IMR-90 (cell line): ENCODE measurements at regions not wholly inside any gene's neighbourhood (a gene's known extent, or its start where the extent isn't known, plus 50 kb on each side); places are given as distances from the start of the nearest gene placed in this dataset.

Source experiments
- ATAC-seq: fragments of 200-7000 bp; cut with Tn5 transposase; 2 replicates; pipeline ENCODE4 v1.9.1; 2020; ENCODE audit warnings: low read depth, mild to moderate bottlenecking, moderate library complexity
- BruUV-seq: library from RNA; stranded (reverse); fragments of 400-500 nt; replicated peaks from 2 replicates; lab custom pipeline; 2021; lab: Mats Ljungman, UMichigan
- CTCF ChIA-PET: fragments of 300-600 bp; formaldehyde crosslinking; extraction: SDS; loops from one replicate; lab custom pipeline; 2021; ENCODE audit warnings: antibody characterized with exemption; lab: Yijun Ruan, JAX
- POLR2A ChIA-PET: fragments of 300-600 bp; sonication (Branson Sonifier 250); formaldehyde crosslinking; loops from one replicate; lab custom pipeline; 2022; ENCODE audit warnings: antibody characterized with exemption; ENCODE audit not compliant: unreplicated experiment; lab: Charles Lee
- DNase-seq: peaks from one replicate; pipeline ENCODE4 v3.0.0; 2013
- H2AFZ ChIP-seq: replicated peaks from 2 replicates; pipeline ENCODE3; 2013; ENCODE audit warnings: low read length, mild to moderate bottlenecking; ENCODE audit not compliant: poor library complexity
- H2AK5ac ChIP-seq: 2 replicates; pipeline ENCODE4 v1.6.1; 2013; ENCODE audit warnings: low read depth, low read length, inconsistent platforms
- H2AK9ac ChIP-seq: replicated peaks from 2 replicates; pipeline ENCODE3; 2013; ENCODE audit warnings: mild to moderate bottlenecking, low read depth, low read length, moderate library complexity; ENCODE audit not compliant: poor library complexity
- H2BK120ac ChIP-seq: 2 replicates; pipeline ENCODE4 v1.6.1; 2013; ENCODE audit warnings: low read depth, low read length, inconsistent platforms
- H2BK15ac ChIP-seq: 3 replicates; pipeline ENCODE4 v1.6.1; 2013; ENCODE audit warnings: low read depth, low read length, inconsistent platforms
- H2BK20ac ChIP-seq: 2 replicates; pipeline ENCODE4 v1.6.1; 2013; ENCODE audit warnings: low read depth, mild to moderate bottlenecking, inconsistent platforms, low read length, moderate library complexity
- H2BK5ac ChIP-seq: 2 replicates; pipeline ENCODE4 v1.6.1; 2013; ENCODE audit warnings: mild to moderate bottlenecking, low read depth, low read length, inconsistent platforms; ENCODE audit not compliant: poor library complexity, severe bottlenecking
- H3K14ac ChIP-seq: replicated peaks from 2 replicates; pipeline ENCODE4 v1.6.1; 2013; ENCODE audit warnings: low read depth, low read length, inconsistent platforms
- H3K18ac ChIP-seq: 2 replicates; pipeline ENCODE4 v1.6.1; 2013; ENCODE audit warnings: low read depth, low read length, control low read depth
- H3K23ac ChIP-seq: 2 replicates; pipeline ENCODE4 v1.6.1; 2013; ENCODE audit warnings: low read depth, low read length, inconsistent platforms
- H3K27ac ChIP-seq: 2 replicates; pipeline ENCODE4 v1.5.1; 2013; ENCODE audit warnings: mild to moderate bottlenecking, control low read depth, low read length; ENCODE audit not compliant: insufficient read depth
- H3K27me3 ChIP-seq: 2 replicates; pipeline ENCODE4 v1.6.1; 2013; ENCODE audit warnings: low read length; ENCODE audit not compliant: control insufficient read depth, insufficient read depth
- H3K36me3 ChIP-seq: 2 replicates; pipeline ENCODE4 v1.6.1; 2013; ENCODE audit warnings: low read length, mixed read lengths; ENCODE audit not compliant: control insufficient read depth, insufficient read depth
- H3K4ac ChIP-seq: 2 replicates; pipeline ENCODE4 v1.6.1; 2013; ENCODE audit warnings: low read depth, low read length, inconsistent platforms
- H3K4me1 ChIP-seq: 2 replicates; pipeline ENCODE4 v1.6.1; 2013; ENCODE audit warnings: low read length, mixed read lengths; ENCODE audit not compliant: control insufficient read depth, insufficient read depth
- H3K4me2 ChIP-seq: 2 replicates; pipeline ENCODE4 v1.6.1; 2013; ENCODE audit warnings: low read depth, mild to moderate bottlenecking, control low read depth, low read length, moderate library complexity
- H3K4me3 ChIP-seq: 2 replicates; pipeline ENCODE4 v1.5.1; 2013; ENCODE audit warnings: low read depth, mild to moderate bottlenecking, control low read depth, low read length, moderate library complexity; ENCODE audit not compliant: insufficient read depth
- H3K56ac ChIP-seq: 2 replicates; pipeline ENCODE4 v1.6.1; 2013; ENCODE audit warnings: low read length, inconsistent platforms; ENCODE audit not compliant: insufficient read depth; ENCODE audit errors: extremely low read depth
- H3K79me1 ChIP-seq, 2 experiments: 2 replicates each; pipeline ENCODE4 v1.6.1; 2013; ENCODE audit warnings: low read length in 2 of 2, inconsistent platforms in 1 of 2, low read depth in 1 of 2
- H3K9ac ChIP-seq: 2 replicates; pipeline ENCODE4 v1.6.1; 2013; ENCODE audit warnings: low read depth, low read length, control low read depth
- H3K9me1 ChIP-seq: 2 replicates; pipeline ENCODE4 v1.6.1; 2013; ENCODE audit warnings: low read length, inconsistent platforms; ENCODE audit not compliant: insufficient read depth
- H3K9me3 ChIP-seq: 2 replicates; pipeline ENCODE4 v1.6.1; 2013; ENCODE audit warnings: low read length; ENCODE audit not compliant: control insufficient read depth, insufficient read depth
- H4K20me1 ChIP-seq: 2 replicates; pipeline ENCODE4 v1.6.1; 2013; ENCODE audit warnings: low read length, inconsistent platforms; ENCODE audit not compliant: insufficient read depth
- H4K5ac ChIP-seq: 2 replicates; pipeline ENCODE4 v1.6.1; 2013; ENCODE audit warnings: mild to moderate bottlenecking, low read depth, low read length, control low read depth
- H4K8ac ChIP-seq, 2 experiments: 2 replicates each; pipeline ENCODE4 v1.6.1; 2013; ENCODE audit warnings: low read depth in 2 of 2, low read length in 2 of 2, control low read depth in 1 of 2, inconsistent platforms in 1 of 2
- H4K91ac ChIP-seq: 2 replicates; pipeline ENCODE4 v1.6.1; 2013; ENCODE audit warnings: low read depth, low read length, inconsistent platforms; ENCODE audit not compliant: insufficient read depth
- BHLHE40 ChIP-seq: fragments of 150-350 bp; IDR thresholded peaks from 2 replicates; pipeline ENCODE4 v1.6.1; 2016; ENCODE audit warnings: mild to moderate bottlenecking, low read depth, low read length
- CEBPB ChIP-seq: IDR thresholded peaks from 2 replicates; pipeline ENCODE4 v1.6.1; 2012; ENCODE audit warnings: low read depth, low read length, improper control_type of control experiment
- CHD1 ChIP-seq: IDR thresholded peaks from 2 replicates; pipeline ENCODE4 v1.6.1; 2012; ENCODE audit warnings: low read depth, low read length, improper control_type of control experiment
- FOS ChIP-seq: fragments of 150-350 bp; IDR thresholded peaks from 2 replicates; pipeline ENCODE4 v1.6.1; 2016; ENCODE audit warnings: low read depth, low read length
- MAFK ChIP-seq: IDR thresholded peaks from 2 replicates; pipeline ENCODE4 v1.6.1; 2012; ENCODE audit warnings: low read depth, low read length, improper control_type of control experiment
- MAZ ChIP-seq: IDR thresholded peaks from 2 replicates; pipeline ENCODE4 v1.6.1; 2012; ENCODE audit warnings: low read depth, mild to moderate bottlenecking, low read length, improper control_type of control experiment, moderate library complexity, borderline replicate concordance
- MXI1 ChIP-seq: IDR thresholded peaks from 2 replicates; pipeline ENCODE4 v1.6.1; 2012; ENCODE audit warnings: low read depth, mild to moderate bottlenecking, low read length, moderate library complexity, borderline replicate concordance
- NFE2L2 ChIP-seq: fragments of 150-350 bp; IDR thresholded peaks from 2 replicates; pipeline ENCODE4 v1.6.1; 2016; ENCODE audit warnings: low read depth, mild to moderate bottlenecking, low read length
- POLR2A ChIP-seq: IDR thresholded peaks from 2 replicates; pipeline ENCODE4 v1.6.1; 2012; ENCODE audit warnings: mild to moderate bottlenecking, low read depth, low read length
- SMC3 ChIP-seq: fragments of 150-350 bp; IDR thresholded peaks from 2 replicates; pipeline ENCODE4 v1.6.1; 2016; ENCODE audit warnings: low read depth, mild to moderate bottlenecking, antibody characterized with exemption, low read length, moderate library complexity
- WGBS, 2 experiments: methylation state at CpG; one replicate each; pipeline versions ENCODE4 v1.1.5 to v1.1.7; 2013; ENCODE audit warnings: missing lambda C conversion rate in 2 of 2; ENCODE audit not compliant: insufficient read length in 1 of 2; ENCODE audit errors: extremely low coverage in 2 of 2; 5-methylcytosine and 5-hydroxymethylcytosine counted together
- dilution Hi-C: fragments of 300-500 bp; cut with HindIII; formaldehyde crosslinking; loops from one replicate; pipeline ENCODE4 v1.14.3; 2018; ENCODE audit warnings: low sequenced_read_pairs; ENCODE audit not compliant: unreplicated experiment
- in situ Hi-C: fragments of 300-500 bp; cut with MboI; formaldehyde crosslinking; loops from 3 replicates; pipeline ENCODE4 v1.14.3; 2019; ENCODE audit warnings: low sequenced_read_pairs, inconsistent platforms, mixed read lengths
- intact Hi-C: fragments of 100-400 bp; cut with micrococcal nuclease; formaldehyde crosslinking; loops from 2 replicates; pipeline ENCODE4 v1.10.0; 2022
- TF ChIP-seq, protein P1 (sequence below): conservative IDR thresholded peaks from 2 replicates; pipeline ENCODE4 v1.5.1; 2012; ENCODE audit warnings: mild to moderate bottlenecking, low read depth, low read length, improper control_type of control experiment
- TF ChIP-seq, protein P2 (sequence below): fragments of 150-350 bp; IDR thresholded peaks from 2 replicates; pipeline ENCODE4 v1.6.1; 2016; ENCODE audit warnings: low read depth, mild to moderate bottlenecking, low read length, moderate library complexity, borderline replicate concordance
- TF ChIP-seq, protein P3 (sequence below): fragments of 150-350 bp; IDR thresholded peaks from 2 replicates; pipeline ENCODE4 v1.6.1; 2017; ENCODE audit warnings: mild to moderate bottlenecking, antibody characterized with exemption, low read length, low read depth

DNA sequence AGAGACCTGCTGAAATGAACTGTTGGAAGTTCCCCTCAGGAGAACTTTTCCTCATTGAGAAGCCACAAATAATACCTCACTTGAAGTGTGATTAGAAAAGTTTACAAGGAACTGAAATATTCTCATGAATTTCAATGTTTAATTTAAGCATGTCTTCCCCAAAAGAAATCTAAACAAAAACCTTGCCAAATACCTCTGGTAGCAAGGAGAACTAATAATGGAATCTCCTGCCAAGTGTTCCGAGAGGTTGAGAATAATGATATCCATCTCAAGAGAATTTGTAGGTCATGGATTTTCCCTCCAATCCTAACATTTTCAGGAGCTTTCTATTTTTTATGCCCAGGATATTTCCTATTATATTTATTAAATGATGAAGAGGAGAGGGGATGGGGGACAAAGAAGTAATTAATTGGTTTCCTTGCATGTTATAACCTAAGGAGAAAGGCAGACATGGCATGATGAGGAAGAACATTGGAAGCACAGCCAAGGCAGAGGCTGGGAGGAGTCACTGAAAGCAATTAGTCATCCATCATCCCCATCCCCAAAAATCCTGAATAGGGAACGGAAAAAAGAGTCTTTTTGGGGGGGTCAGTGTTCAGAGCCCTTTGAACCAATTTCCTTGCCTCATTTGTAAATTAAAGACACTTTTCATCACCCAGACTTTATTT, 93.6 kb upstream of the IL6 start:
- Histone ChIP-seq H3K56ac (no peak overlapping the region), H4K8ac (no peak overlapping the region), H3K9me3 (no peaks in the 10 kb centered on the region), H3K4ac (peak overlapping the region; percentile 50; the same call in 1 of the 2 replicates), H4K20me1 (no peaks in the 10 kb centered on the region), H2AK5ac (no peak overlapping the region), H3K27ac (peak overlapping the region; percentile 47; the same call in 1 of the 2 replicates), H3K27me3 (no peaks in the 10 kb centered on the region), H3K4me3 (no peak overlapping the region), H3K4me2 (no peak overlapping the region; the same call in 1 of the 2 replicates), H3K18ac (peak overlapping the region; percentile 83), H3K23ac (peak overlapping the region; percentile 53; the same call in 1 of the 2 replicates), H3K9ac (no peak overlapping the region), H3K79me1 (no peaks in the 10 kb centered on the region), H2AFZ (no peak overlapping the region), H4K91ac (0 out of 2 replicates have a peak overlapping the region, but pooled peaks have one; percentile 37), H4K5ac (no peak overlapping the region; the same call in 1 of the 2 replicates), H3K14ac (no peak overlapping the region; the same call in 1 of the 2 replicates), H2BK120ac (peak overlapping the region; percentile 39), H2AK9ac (no peak overlapping the region), H3K36me3 (no peaks in the 10 kb centered on the region), H2BK5ac (peak overlapping the region; percentile 42), H3K9me1 (no peaks in the 10 kb centered on the region), H3K4me1 (peaks cover 7% of the 10 kb centered on the region), H2BK20ac (peak overlapping the region; percentile 38; the same call in 1 of the 2 replicates), H2BK15ac (no peak overlapping the region)
- dilution Hi-C loops, result no loop called here
- peak; percentile 24 for ATAC-seq
- intact Hi-C loops, result no loop called here
- peak; percentile 64 for DNase-seq
- in situ Hi-C loops, result no loop called here
- WGBS, 2 experiments, result no CpG with 5 or more reads among the region's 2 CpGs
- ChIA-PET POLR2A (no interaction called here), CTCF (no interaction called here)
- BruUV-seq, result no TSS peak
- TF ChIP-seq CEBPB (no peak), POLR2A (no peak), BHLHE40 (no peak), MAFK (no peak), SMC3 (no peak), MXI1 (no peak), FOS (no peak), MAZ (no peak), CHD1 (no peak), NFE2L2 (no peak)
- TF ChIP-seq, protein P1, sequence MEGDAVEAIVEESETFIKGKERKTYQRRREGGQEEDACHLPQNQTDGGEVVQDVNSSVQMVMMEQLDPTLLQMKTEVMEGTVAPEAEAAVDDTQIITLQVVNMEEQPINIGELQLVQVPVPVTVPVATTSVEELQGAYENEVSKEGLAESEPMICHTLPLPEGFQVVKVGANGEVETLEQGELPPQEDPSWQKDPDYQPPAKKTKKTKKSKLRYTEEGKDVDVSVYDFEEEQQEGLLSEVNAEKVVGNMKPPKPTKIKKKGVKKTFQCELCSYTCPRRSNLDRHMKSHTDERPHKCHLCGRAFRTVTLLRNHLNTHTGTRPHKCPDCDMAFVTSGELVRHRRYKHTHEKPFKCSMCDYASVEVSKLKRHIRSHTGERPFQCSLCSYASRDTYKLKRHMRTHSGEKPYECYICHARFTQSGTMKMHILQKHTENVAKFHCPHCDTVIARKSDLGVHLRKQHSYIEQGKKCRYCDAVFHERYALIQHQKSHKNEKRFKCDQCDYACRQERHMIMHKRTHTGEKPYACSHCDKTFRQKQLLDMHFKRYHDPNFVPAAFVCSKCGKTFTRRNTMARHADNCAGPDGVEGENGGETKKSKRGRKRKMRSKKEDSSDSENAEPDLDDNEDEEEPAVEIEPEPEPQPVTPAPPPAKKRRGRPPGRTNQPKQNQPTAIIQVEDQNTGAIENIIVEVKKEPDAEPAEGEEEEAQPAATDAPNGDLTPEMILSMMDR, result no peak
- TF ChIP-seq, protein P2, sequence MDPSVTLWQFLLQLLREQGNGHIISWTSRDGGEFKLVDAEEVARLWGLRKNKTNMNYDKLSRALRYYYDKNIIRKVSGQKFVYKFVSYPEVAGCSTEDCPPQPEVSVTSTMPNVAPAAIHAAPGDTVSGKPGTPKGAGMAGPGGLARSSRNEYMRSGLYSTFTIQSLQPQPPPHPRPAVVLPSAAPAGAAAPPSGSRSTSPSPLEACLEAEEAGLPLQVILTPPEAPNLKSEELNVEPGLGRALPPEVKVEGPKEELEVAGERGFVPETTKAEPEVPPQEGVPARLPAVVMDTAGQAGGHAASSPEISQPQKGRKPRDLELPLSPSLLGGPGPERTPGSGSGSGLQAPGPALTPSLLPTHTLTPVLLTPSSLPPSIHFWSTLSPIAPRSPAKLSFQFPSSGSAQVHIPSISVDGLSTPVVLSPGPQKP, result no peak
- TF ChIP-seq, protein P3, sequence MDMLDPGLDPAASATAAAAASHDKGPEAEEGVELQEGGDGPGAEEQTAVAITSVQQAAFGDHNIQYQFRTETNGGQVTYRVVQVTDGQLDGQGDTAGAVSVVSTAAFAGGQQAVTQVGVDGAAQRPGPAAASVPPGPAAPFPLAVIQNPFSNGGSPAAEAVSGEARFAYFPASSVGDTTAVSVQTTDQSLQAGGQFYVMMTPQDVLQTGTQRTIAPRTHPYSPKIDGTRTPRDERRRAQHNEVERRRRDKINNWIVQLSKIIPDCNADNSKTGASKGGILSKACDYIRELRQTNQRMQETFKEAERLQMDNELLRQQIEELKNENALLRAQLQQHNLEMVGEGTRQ, result no peak
